Ishikawa (cell line): ENCODE measurements at regions not wholly inside any gene's neighbourhood (a gene's known extent, or its start where the extent isn't known, plus 50 kb on each side); places are given as distances from the start of the nearest gene placed in this dataset.

Experiments
- CEBPB ChIP-seq: IDR thresholded peaks from 2 replicates; pipeline ENCODE4 v1.6.1; 2012
- CREB1 ChIP-seq: IDR thresholded peaks from 2 replicates; pipeline ENCODE4 v1.6.1; 2012; ENCODE audit warnings: low read depth
- EGR1 ChIP-seq: IDR thresholded peaks from 2 replicates; pipeline ENCODE4 v1.6.1; 2012
- EP300 ChIP-seq: IDR thresholded peaks from 2 replicates; pipeline ENCODE4 v1.6.1; 2012; ENCODE audit warnings: borderline replicate concordance
- RAD21 ChIP-seq: IDR thresholded peaks from 2 replicates; pipeline ENCODE4 v1.6.1; 2012; ENCODE audit warnings: low read depth
- TAF1 ChIP-seq: IDR thresholded peaks from 2 replicates; pipeline ENCODE4 v1.6.1; 2012; ENCODE audit warnings: low read depth, mild to moderate bottlenecking
- TCF12 ChIP-seq: IDR thresholded peaks from 2 replicates; pipeline ENCODE4 v1.6.1; 2012; ENCODE audit warnings: low read depth
- TEAD4 ChIP-seq: IDR thresholded peaks from 2 replicates; pipeline ENCODE4 v1.6.1; 2012
- YY1 ChIP-seq: IDR thresholded peaks from 2 replicates; pipeline ENCODE4 v1.6.1; 2012; ENCODE audit warnings: low read depth
- ZBTB7A ChIP-seq: IDR thresholded peaks from 2 replicates; pipeline ENCODE4 v1.6.1; 2012; ENCODE audit warnings: low read depth
- TF ChIP-seq, protein P1 (sequence below): IDR thresholded peaks from 2 replicates; pipeline ENCODE4 v1.6.1; 2012; ENCODE audit warnings: low read depth, mild to moderate bottlenecking
- TF ChIP-seq, protein P2 (sequence below): IDR thresholded peaks from 2 replicates; pipeline ENCODE4 v1.6.1; 2012

DNA sequence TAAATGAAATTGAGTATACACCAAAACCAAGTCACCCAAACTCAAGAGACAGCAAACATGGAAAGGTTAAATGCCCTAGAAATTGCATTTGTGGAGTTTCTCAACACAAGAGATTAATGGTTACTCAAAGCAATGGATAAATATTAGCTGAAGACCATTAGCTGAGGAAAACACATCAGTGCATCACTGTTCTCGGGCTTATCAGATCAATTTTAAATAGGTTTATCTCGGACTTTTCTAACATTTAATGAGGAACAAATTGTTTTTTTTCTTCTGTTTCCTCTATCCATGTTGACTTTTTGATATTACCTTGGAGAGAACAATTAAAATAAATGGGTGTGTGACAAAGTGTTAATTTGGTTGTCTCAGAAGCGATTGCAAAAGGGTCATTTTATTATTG, 105.4 kb upstream of the PIK3C3 start:
- TF ChIP-seq YY1, result no peak
- no peak for TF ChIP-seq TAF1
- no peak for TF ChIP-seq EP300
- no peak for TF ChIP-seq CEBPB
- TF ChIP-seq, protein P1, sequence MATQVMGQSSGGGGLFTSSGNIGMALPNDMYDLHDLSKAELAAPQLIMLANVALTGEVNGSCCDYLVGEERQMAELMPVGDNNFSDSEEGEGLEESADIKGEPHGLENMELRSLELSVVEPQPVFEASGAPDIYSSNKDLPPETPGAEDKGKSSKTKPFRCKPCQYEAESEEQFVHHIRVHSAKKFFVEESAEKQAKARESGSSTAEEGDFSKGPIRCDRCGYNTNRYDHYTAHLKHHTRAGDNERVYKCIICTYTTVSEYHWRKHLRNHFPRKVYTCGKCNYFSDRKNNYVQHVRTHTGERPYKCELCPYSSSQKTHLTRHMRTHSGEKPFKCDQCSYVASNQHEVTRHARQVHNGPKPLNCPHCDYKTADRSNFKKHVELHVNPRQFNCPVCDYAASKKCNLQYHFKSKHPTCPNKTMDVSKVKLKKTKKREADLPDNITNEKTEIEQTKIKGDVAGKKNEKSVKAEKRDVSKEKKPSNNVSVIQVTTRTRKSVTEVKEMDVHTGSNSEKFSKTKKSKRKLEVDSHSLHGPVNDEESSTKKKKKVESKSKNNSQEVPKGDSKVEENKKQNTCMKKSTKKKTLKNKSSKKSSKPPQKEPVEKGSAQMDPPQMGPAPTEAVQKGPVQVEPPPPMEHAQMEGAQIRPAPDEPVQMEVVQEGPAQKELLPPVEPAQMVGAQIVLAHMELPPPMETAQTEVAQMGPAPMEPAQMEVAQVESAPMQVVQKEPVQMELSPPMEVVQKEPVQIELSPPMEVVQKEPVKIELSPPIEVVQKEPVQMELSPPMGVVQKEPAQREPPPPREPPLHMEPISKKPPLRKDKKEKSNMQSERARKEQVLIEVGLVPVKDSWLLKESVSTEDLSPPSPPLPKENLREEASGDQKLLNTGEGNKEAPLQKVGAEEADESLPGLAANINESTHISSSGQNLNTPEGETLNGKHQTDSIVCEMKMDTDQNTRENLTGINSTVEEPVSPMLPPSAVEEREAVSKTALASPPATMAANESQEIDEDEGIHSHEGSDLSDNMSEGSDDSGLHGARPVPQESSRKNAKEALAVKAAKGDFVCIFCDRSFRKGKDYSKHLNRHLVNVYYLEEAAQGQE, result no peak
- TF ChIP-seq TEAD4, result no peak
- TF ChIP-seq, protein P2, sequence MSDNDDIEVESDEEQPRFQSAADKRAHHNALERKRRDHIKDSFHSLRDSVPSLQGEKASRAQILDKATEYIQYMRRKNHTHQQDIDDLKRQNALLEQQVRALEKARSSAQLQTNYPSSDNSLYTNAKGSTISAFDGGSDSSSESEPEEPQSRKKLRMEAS, result no peak
- TF ChIP-seq EGR1, result no peak
- TF ChIP-seq RAD21, result no peak
- TF ChIP-seq CREB1, result no peak
- no peak for TF ChIP-seq TCF12
- no peak for TF ChIP-seq ZBTB7A
